ENCODE measurements at regions not wholly inside any gene's neighbourhood (a gene's known extent, or its start where the extent isn't known, plus 50 kb on each side); places are given as distances from the start of the nearest gene placed in this dataset.
"Not testable (repeated sequence)": the region's sequence is repeated elsewhere in the genome, so short reads cannot be mapped to it uniquely, and the experiment has no call there.

DNA sequence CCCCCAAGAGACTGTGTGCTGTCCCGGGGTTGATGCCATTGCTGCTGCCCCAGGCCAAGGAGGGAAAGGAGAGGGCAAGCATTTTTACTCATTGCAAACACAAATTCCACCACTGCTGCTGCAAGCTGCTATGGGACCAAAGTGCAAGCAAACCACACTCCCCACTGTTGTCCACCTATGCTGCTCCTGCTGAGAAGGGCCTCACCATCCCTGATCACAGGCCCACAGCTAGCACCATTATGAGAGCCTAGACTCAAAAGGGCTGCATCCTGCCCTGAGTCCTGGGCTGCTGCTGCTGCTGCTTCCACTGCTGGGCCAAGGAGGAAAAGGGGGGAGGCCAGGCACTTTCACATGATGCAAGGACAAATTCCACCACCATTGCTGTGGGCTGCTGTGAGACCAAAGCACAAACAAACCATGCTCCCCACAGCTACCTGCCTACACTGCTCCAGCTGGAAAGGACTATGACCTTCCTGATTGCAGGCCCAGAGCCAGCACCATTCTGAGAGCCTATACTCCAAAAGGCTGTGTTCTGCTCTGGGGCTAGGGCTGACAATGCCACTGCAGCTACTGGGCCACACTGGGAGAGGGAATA is 218.2 kb upstream of the ZCCHC13 start:
- intact Hi-C loops (cut with micrococcal nuclease), result no loop called here

GRCh38 chrX:74080165-74080564 is 223.8 kb upstream of the ZCCHC13 start:
- intact Hi-C loops (cut with micrococcal nuclease), result loop anchor here (1.0 kb wide), 1 partner anchor 9 kb away; no protein-coding TSS in a partner anchor

GRCh38 chrX:74065831-74066390 is 213.4 kb upstream of the XIST start:
- intact Hi-C loops (cut with micrococcal nuclease), result no loop called here

- intact Hi-C loops (cut with micrococcal nuclease), result no loop called here
Observed at GRCh38 chrX:74063426-74064155, 211.1 kb upstream of the XIST start.

DNA sequence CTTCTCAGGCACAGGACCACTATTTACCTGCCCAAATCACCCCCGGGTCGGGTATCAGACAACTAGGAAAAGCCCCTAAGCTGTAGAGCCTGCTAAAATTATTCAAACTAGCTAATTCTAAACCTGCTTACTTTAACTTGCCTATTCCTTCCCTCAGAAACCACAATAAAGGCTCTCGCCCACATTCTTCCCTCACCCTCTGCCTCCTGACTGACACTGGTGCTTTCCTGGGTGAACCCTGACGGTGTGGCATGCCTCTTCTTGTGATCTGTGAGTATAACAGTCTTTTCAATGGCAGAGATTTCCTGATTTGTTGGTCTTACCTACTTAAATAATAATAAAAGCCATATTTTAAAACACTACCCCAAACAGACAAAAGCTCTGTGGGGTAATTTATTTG is 209.4 kb upstream of the XIST start:
- intact Hi-C loops (cut with micrococcal nuclease), result no loop called here

- intact Hi-C loops (cut with micrococcal nuclease), result no loop called here
Observed at GRCh38 chrX:74049126-74049525, 196.6 kb upstream of the XIST start.

DNA sequence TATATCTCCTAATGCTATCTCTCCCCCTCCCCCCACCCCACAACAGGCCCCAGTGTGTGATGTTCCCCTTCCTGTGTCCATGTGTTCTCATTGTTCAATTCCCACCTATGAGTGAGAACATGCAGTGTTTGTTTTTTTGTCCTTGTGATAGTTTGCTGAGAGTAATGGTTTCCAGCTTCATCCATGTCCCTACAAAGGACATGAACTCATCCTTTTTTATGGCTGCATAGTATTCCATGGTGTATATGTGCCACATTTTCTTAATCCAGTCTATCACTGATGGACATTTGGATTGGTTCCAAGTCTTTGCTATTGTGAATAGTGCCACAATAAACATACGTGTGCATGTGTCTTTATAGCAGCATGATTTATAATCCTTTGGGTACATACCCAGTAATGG is 181.6 kb upstream of the XIST start:
- intact Hi-C loops (cut with micrococcal nuclease), result not testable (repeated sequence)

DNA sequence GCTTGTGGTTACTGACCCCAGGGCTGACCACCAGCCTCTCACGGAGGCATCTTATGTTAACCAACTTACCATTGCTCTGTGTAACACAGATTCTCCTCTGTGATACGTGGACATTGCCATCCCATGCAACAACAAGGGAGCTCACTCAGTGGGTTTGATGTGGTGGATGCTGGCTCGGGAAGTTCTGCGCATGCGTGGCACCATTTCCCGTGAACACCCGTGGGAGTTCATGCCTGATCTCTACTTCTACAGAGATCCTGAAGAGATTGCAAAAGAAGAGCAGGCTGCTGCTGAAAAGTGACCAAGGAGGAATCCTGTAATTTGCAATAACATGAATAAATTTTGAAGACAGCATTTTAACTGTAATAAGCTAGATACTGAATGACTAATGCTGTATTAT is 179.0 kb upstream of the XIST start:
- intact Hi-C loops (cut with micrococcal nuclease), result not testable (repeated sequence)

GRCh38 chrX:74030766-74031165 is 178.3 kb upstream of the XIST start:
- intact Hi-C loops (cut with micrococcal nuclease), result not testable (repeated sequence)

DNA sequence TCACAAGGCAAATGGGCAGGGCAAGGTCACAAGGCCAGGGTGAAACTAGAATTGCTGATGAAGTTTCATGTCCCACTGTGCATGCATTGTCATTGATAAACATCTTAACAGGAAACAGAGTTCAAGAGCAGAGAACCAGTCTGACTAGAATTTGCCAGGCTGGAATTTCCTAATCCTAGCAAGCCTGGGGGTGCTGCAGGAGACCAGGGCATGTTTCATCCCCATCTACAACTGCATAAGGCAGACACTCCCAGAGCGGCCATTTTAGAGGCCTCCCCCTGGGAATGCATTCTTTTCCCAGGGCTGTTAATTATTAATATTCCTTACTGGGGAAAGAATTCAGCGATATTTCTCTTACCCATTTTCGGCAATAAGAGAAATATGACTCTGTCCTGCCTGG is 172.6 kb upstream of the XIST start:
- intact Hi-C loops (cut with micrococcal nuclease), result not testable (repeated sequence)

- intact Hi-C loops (cut with micrococcal nuclease), result no loop called here
Observed at GRCh38 chrX:74023203-74023602, 170.7 kb upstream of the XIST start.

DNA sequence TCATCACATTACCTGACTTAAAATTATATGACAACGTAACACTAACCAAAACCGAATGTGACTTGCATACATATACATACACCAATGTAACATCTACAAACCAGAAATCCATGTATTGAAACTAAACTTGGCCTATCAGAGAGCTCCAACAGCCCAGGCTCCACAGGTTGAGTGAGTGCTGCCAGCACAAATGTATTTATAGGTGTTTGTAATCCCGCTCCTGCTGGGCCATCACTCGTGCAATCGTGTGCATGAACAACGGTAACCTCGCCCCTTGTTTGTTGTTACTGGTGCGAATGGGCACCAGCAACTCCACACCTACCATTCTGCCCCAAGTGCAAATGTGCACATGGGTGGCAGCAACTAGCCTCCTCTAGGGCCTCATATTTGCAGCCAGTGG is 165.7 kb upstream of the XIST start:
- intact Hi-C loops (cut with micrococcal nuclease), result loop anchor here (5.0 to 10.0 kb wide), 2 partner anchors 456 to 803 kb away; partner anchors contain the start of genes CHIC1 and NAP1L2

- intact Hi-C loops (cut with micrococcal nuclease), result loop anchor here (1.0 to 10.0 kb wide), 7 partner anchors 71 to 1771 kb away; partner anchors contain the start of genes CHIC1 and NAP1L2
Observed at GRCh38 chrX:74015379-74016019, 163.0 kb upstream of the XIST start.

- intact Hi-C loops (cut with micrococcal nuclease), result no loop called here
Observed at GRCh38 chrX:74009041-74009440, 156.5 kb upstream of the XIST start.

DNA sequence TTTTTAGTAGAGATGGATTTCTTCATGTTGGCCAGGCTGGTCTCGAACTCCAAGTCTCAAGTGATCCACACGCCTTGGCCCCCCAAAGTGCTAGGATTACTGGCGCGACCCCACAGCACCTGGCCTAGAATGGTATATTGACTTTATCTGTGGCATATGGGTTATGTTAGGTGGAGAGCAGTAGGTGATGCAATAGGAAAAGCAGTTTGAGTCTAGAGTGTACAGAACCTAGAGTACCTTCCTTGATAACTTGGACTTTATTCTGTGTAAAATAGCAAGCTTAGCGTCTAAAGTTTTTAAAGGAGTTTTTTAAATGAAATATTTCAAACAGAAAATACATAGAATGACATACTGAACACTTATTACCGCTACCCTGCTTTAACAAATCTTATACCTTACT is 139.5 kb upstream of the XIST start:
- intact Hi-C loops (cut with micrococcal nuclease), result no loop called here

DNA sequence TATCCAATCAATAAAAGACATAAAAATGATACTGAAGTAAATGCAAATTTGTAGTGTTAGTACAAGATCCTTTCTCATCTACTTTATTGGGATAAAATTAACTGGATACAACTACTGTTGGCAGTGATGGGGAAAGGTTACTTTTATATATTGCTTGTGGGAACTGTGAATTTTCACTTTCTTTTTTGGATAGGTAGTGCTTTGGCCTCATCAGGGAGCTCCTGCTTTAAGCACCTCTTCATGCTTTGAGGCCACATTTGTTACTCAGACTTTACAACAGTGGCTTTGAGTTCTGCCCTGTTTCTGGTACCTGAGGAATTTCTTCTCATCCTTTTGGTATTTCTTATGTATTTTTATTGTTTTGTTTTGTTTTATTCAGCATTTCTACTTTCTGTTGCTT is 134.7 kb upstream of the XIST start:
- intact Hi-C loops (cut with micrococcal nuclease), result no loop called here

DNA sequence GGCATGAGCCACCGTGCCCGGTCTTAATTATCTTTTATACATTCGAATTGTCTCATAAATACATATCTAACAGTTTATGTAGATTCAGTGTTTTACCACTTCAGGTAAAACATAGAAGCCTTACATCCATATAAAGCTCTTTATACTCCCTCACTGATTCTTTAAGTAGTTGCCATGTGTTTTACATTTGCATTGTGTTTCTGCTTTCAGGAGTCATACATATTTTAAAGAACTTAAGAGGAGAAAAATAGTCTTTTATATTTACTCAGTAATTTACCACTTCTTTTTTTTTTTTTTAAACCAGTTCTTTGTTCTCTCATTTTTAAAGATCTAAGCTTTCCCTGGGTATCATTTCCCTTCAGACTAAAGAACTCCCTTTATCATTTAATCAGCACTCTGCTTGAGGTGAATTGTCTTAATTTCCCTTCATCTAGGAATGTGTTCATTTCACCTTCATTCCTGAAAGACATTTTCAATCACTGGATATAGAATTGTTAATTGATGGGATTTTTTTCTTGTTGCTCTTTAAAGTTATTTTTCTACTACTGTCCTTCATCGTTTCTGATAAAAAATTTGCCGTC is 127.1 kb upstream of the XIST start:
- intact Hi-C loops (cut with micrococcal nuclease), result loop anchor here (10.0 kb wide), 1 partner anchor 315 kb away; no protein-coding TSS in a partner anchor

DNA sequence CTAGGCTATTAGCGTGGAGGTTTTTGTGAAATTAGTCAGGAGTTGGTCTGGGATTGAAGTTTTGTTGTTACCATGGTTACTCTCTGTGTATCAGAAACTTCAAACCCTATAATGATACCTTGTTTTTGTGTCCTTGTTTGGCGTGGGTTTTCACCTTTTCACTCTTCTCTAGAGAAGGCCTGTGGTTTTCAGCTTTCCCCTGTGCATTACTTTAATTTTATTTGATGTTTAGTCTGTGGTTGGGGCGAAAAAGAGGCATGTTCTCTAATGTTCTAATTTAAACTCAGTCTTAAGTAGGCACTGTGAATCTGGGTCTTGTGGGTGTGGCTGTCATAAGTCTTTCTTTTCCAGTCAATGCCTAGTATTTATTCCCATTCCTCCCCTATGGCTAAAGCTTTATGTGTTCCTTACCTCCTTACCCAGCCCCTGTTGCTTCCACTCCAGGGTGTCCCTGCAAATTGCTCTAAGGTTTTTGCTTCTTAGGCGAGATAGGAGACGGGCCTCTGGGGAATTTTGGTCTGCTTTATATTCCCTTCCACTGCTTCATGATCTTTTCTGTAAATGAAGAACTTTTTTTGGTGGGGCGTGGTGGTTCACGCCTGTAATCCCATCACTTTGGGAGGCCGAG is 125.1 kb upstream of the XIST start:
- intact Hi-C loops (cut with micrococcal nuclease), result loop anchor here (1.0 to 10.0 kb wide), 2 partner anchors 33 to 317 kb away; no protein-coding TSS in a partner anchor

DNA sequence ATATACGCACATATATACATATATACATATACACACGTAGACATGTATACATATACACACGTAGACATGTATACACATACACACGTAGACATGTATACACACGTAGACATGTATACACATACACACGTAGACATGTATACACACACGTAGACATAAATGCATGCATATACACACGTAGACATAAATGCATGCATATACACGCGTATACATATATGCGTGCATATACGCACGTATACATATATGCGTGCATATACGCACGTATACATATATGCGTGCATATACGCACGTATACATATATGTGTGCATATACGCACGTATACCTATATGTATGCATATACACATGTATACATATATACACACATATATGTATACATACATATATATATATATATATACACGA is 114.9 kb upstream of the XIST start:
- intact Hi-C loops (cut with micrococcal nuclease), result not testable (repeated sequence)

DNA sequence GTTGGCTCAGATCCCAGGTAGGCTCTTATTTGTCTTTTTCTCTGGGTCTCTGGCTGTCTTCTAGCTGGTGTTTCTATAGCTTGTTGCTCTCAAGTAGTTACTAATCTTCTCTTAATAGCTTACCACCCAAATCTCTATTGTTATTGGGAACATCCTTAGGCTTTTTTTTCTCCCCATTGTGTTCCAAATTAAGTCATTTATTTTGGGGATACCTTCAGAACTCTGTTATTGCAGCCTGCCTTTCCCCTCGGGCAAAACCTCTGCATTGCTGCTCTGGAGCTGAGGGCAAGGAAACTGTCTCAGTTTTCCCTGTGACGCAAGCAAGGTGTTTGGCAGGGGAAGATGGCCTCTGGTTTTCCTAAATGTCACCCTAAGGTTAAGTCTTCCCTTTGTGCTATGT is 113.3 kb upstream of the XIST start:
- intact Hi-C loops (cut with micrococcal nuclease), result no loop called here

- intact Hi-C loops (cut with micrococcal nuclease), result no loop called here
Observed at GRCh38 chrX:73964579-73964978, 112.1 kb upstream of the XIST start.
